H9 (cell line): ENCODE measurements at regions not wholly inside any gene's neighbourhood (a gene's known extent, or its start where the extent isn't known, plus 50 kb on each side); places are given as distances from the start of the nearest gene placed in this dataset.

Experiments used
- DNase-seq: peaks from one replicate; pipeline ENCODE4 v3.0.0-alpha.2; 2017
- H2AFZ ChIP-seq: one replicate; pipeline ENCODE4 v1.6.1; 2013; ENCODE audit warnings: mild to moderate bottlenecking, low read length, control low read depth, moderate library complexity
- H2AK5ac ChIP-seq: 2 replicates; pipeline ENCODE4 v1.6.1; 2013; ENCODE audit warnings: low read length, control low read depth, mixed read lengths; ENCODE audit not compliant: insufficient read length
- H2BK120ac ChIP-seq: one replicate; pipeline ENCODE4 v1.6.1; 2013; ENCODE audit warnings: low read depth, mild to moderate bottlenecking, low read length, control low read depth, inconsistent platforms; ENCODE audit not compliant: poor library complexity, severe bottlenecking
- H2BK12ac ChIP-seq: 2 replicates; pipeline ENCODE4 v1.6.1; 2013; ENCODE audit warnings: low read length, control low read depth, mixed read lengths, low read depth; ENCODE audit not compliant: insufficient read length
- H2BK15ac ChIP-seq: 2 replicates; pipeline ENCODE4 v1.6.1; 2013; ENCODE audit warnings: low read depth, low read length, control low read depth
- H2BK20ac ChIP-seq: one replicate; pipeline ENCODE4 v1.6.1; 2013; ENCODE audit warnings: low read depth, mild to moderate bottlenecking, low read length, control low read depth, inconsistent platforms; ENCODE audit not compliant: poor library complexity, severe bottlenecking
- H2BK5ac ChIP-seq: 2 replicates; pipeline ENCODE4 v1.6.1; 2013; ENCODE audit warnings: low read length, control low read depth, mixed read lengths; ENCODE audit not compliant: insufficient read length
- H3K14ac ChIP-seq: 2 replicates; pipeline ENCODE4 v1.6.1; 2013; ENCODE audit warnings: low read length, control low read depth; ENCODE audit not compliant: insufficient read depth
- H3K18ac ChIP-seq: 2 replicates; pipeline ENCODE4 v1.6.1; 2013; ENCODE audit warnings: low read depth, mild to moderate bottlenecking, mixed read lengths, low read length, control low read depth; ENCODE audit not compliant: insufficient read length
- H3K23ac ChIP-seq: 2 replicates; pipeline ENCODE4 v1.6.1; 2013; ENCODE audit warnings: low read length, control low read depth, mixed read lengths, low read depth; ENCODE audit not compliant: insufficient read length
- H3K23me2 ChIP-seq: 2 replicates; pipeline ENCODE4 v1.6.1; 2013; ENCODE audit warnings: low read depth, mild to moderate bottlenecking, mixed read lengths, low read length, control low read depth; ENCODE audit not compliant: insufficient read length, poor library complexity, severe bottlenecking
- H3K27ac ChIP-seq: 2 replicates; pipeline ENCODE4 v1.5.1; 2013; ENCODE audit warnings: low read length, control low read depth, mixed read lengths, low read depth; ENCODE audit not compliant: insufficient read length
- H3K27me3 ChIP-seq: 2 replicates; pipeline ENCODE4 v1.6.1; 2013; ENCODE audit warnings: low read length, control low read depth, inconsistent platforms; ENCODE audit not compliant: insufficient read depth
- H3K4ac ChIP-seq: 2 replicates; pipeline ENCODE4 v1.6.1; 2013; ENCODE audit warnings: low read depth, mild to moderate bottlenecking, control low read depth, inconsistent platforms, low read length, moderate library complexity
- H3K4me1 ChIP-seq: 2 replicates; pipeline ENCODE4 v1.6.1; 2013; ENCODE audit warnings: low read length, control low read depth, inconsistent platforms; ENCODE audit not compliant: insufficient read depth
- H3K4me2 ChIP-seq: 2 replicates; pipeline ENCODE4 v1.6.1; 2013; ENCODE audit warnings: low read length, control low read depth, mixed read lengths; ENCODE audit not compliant: insufficient read length, insufficient read depth
- H3K56ac ChIP-seq: 2 replicates; pipeline ENCODE4 v1.6.1; 2013; ENCODE audit warnings: low read depth, mild to moderate bottlenecking, mixed read lengths, low read length, control low read depth; ENCODE audit not compliant: insufficient read length
- H3K79me1 ChIP-seq: 2 replicates; pipeline ENCODE4 v1.6.1; 2013; ENCODE audit warnings: low read depth, mild to moderate bottlenecking, moderate library complexity, low read length, control low read depth, inconsistent platforms; ENCODE audit not compliant: insufficient read depth, poor library complexity, severe bottlenecking
- H3K79me2 ChIP-seq: 2 replicates; pipeline ENCODE4 v1.6.1; 2013; ENCODE audit warnings: low read length, control low read depth, inconsistent platforms; ENCODE audit not compliant: insufficient read depth
- H3K9ac ChIP-seq: 2 replicates; pipeline ENCODE4 v1.6.1; 2013; ENCODE audit warnings: low read length, control low read depth, mixed read lengths; ENCODE audit not compliant: insufficient read length; ENCODE audit errors: extremely low read depth
- H3K9me3 ChIP-seq: one replicate; pipeline ENCODE4 v1.6.1; 2013; ENCODE audit warnings: low read depth, low read length, inconsistent platforms; ENCODE audit not compliant: control insufficient read depth
- H3T11ph ChIP-seq: one replicate; pipeline ENCODE4 v1.6.1; 2013; ENCODE audit warnings: mild to moderate bottlenecking, low read length, control low read depth, inconsistent platforms
- H4K20me1 ChIP-seq: one replicate; pipeline ENCODE4 v1.6.1; 2013; ENCODE audit not compliant: control insufficient read depth, insufficient read length, insufficient read depth
- H4K5ac ChIP-seq: 2 replicates; pipeline ENCODE4 v1.6.1; 2013; ENCODE audit warnings: low read depth, mild to moderate bottlenecking, mixed read lengths, low read length, control low read depth; ENCODE audit not compliant: insufficient read length
- H4K8ac ChIP-seq: replicated peaks from 2 replicates; pipeline ENCODE4 v1.6.1; 2013; ENCODE audit warnings: low read length, control low read depth, mixed read lengths, low read depth; ENCODE audit not compliant: insufficient read length
- H4K91ac ChIP-seq: 2 replicates; pipeline ENCODE4 v1.6.1; 2013; ENCODE audit warnings: low read depth, mild to moderate bottlenecking, moderate library complexity, mixed read lengths, low read length, control low read depth; ENCODE audit not compliant: insufficient read length
- H3K27ac Mint-ChIP-seq, 3 experiments: 2 replicates in 2 of 3; 3 replicates in 1 of 3; pipeline ENCODE4 v1.8.0; 2020 to 2021; ENCODE audit warnings: mixed read lengths in 3 of 3, mild to moderate bottlenecking in 1 of 3, moderate library complexity in 1 of 3
- H3K27me3 Mint-ChIP-seq: 2 replicates; pipeline ENCODE4 v1.8.0; 2021; ENCODE audit warnings: low read depth, mild to moderate bottlenecking, moderate library complexity, mixed read lengths
- H3K36me3 Mint-ChIP-seq, 3 experiments: 2 replicates in 2 of 3; 3 replicates in 1 of 3; pipeline ENCODE4 v1.8.0; 2020 to 2021; ENCODE audit warnings: low read depth in 3 of 3, mixed read lengths in 3 of 3; ENCODE audit not compliant: insufficient read depth in 1 of 3
- H3K4me1 Mint-ChIP-seq, 2 experiments: 2 replicates each; pipeline ENCODE4 v1.8.0; 2020; ENCODE audit warnings: mixed read lengths in 2 of 2
- H3K4me3 Mint-ChIP-seq, 2 experiments: 2 replicates in 1 of 2; 3 replicates in 1 of 2; pipeline ENCODE4 v1.8.0; 2020 to 2021; ENCODE audit warnings: mild to moderate bottlenecking in 2 of 2, mixed read lengths in 2 of 2, moderate library complexity in 1 of 2
- H3K9me3 Mint-ChIP-seq, 2 experiments: 2 replicates in 1 of 2; 3 replicates in 1 of 2; pipeline ENCODE4 v1.8.0; 2020; ENCODE audit warnings: mild to moderate bottlenecking in 2 of 2, mixed read lengths in 2 of 2, moderate library complexity in 1 of 2
- WGBS: extraction: QIAGEN DNeasy Blood & Tissue Kit; methylation state at CpG from one replicate; pipeline ENCODE4 v1.1.7; 2013; ENCODE audit warnings: missing lambda C conversion rate, low lambda C conversion rate, mixed read lengths; ENCODE audit not compliant: insufficient read length; ENCODE audit errors: extremely low coverage; 5-methylcytosine and 5-hydroxymethylcytosine counted together
- TF ChIP-seq, protein P1 (sequence below): fragments of 200-600 bp; sonication (generic); conservative IDR thresholded peaks from 3 replicates; pipeline ENCODE4 v1.8.0; 2021; ENCODE audit warnings: antibody characterized with exemption, mild to moderate bottlenecking

DNA sequence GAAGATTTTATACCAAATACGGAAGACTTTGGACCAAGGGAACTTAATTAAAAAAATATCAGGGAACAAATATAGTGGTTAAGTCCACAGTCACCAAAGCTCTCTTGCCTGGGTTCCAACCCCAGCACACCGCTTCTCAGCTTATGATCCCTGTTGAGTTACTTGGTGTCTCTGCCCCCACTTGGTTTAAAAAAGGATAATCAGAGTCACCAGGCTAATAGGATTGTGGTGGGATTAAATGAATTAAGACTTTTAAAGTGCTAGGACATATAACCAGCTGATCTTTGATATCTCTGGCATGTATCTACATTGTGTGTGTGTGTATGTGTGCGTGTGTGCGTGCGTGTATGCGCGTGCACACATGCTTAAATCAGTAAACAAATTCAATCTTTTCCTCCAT, 474.7 kb upstream of the DAB1 start:
- Histone ChIP-seq H2BK12ac (no peak overlapping the region), H2BK120ac (no peak overlapping the region), H3K4ac (no peak overlapping the region), H3K23ac (no peak overlapping the region), H3T11ph (no peak overlapping the region), H2AFZ (no peak overlapping the region), H3K4me1 (peaks cover 5% of the 10 kb centered on the region; the same call in 1 of the 2 replicates), H3K56ac (no peak overlapping the region), H3K9ac (no peak overlapping the region), H3K79me1 (no peaks in the 10 kb centered on the region), H3K79me2 (no peaks in the 10 kb centered on the region), H3K9me3 (no peaks in the 10 kb centered on the region), H4K5ac (no peak overlapping the region), H3K18ac (no peak overlapping the region), H2BK15ac (no peak overlapping the region), H4K91ac (no peak overlapping the region), H2BK20ac (no peak overlapping the region), H3K4me2 (no peak overlapping the region), H3K14ac (no peak overlapping the region), H3K27me3 (no peaks in the 10 kb centered on the region), H4K20me1 (no peaks in the 10 kb centered on the region), H3K23me2 (no peaks in the 10 kb centered on the region), H2BK5ac (no peak overlapping the region), H2AK5ac (no peak overlapping the region), H3K27ac (no peak overlapping the region), H4K8ac (no peak overlapping the region)
- H3K27me3 Mint-ChIP-seq, result no peaks in the 10 kb centered on the region
- no peak overlapping the region for H3K4me3 Mint-ChIP-seq
- WGBS, result no CpG with 5 or more reads among the region's 7 CpGs
- DNase-seq, result no peak
- peaks cover 20 to 28% of the 10 kb centered on the region in 2 experiments for H3K4me1 Mint-ChIP-seq
- TF ChIP-seq, protein P1, sequence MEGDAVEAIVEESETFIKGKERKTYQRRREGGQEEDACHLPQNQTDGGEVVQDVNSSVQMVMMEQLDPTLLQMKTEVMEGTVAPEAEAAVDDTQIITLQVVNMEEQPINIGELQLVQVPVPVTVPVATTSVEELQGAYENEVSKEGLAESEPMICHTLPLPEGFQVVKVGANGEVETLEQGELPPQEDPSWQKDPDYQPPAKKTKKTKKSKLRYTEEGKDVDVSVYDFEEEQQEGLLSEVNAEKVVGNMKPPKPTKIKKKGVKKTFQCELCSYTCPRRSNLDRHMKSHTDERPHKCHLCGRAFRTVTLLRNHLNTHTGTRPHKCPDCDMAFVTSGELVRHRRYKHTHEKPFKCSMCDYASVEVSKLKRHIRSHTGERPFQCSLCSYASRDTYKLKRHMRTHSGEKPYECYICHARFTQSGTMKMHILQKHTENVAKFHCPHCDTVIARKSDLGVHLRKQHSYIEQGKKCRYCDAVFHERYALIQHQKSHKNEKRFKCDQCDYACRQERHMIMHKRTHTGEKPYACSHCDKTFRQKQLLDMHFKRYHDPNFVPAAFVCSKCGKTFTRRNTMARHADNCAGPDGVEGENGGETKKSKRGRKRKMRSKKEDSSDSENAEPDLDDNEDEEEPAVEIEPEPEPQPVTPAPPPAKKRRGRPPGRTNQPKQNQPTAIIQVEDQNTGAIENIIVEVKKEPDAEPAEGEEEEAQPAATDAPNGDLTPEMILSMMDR, result no peak
- no peaks in the 10 kb centered on the region for H3K9me3 Mint-ChIP-seq
- H3K36me3 Mint-ChIP-seq, result no peaks in the 10 kb centered on the region
- H3K27ac Mint-ChIP-seq, result no peak overlapping the region
